HCT116 (cell line): ENCODE measurements at regions not wholly inside any gene's neighbourhood (a gene's known extent, or its start where the extent isn't known, plus 50 kb on each side); places are given as distances from the start of the nearest gene placed in this dataset.

ENCODE experiments used
- ATAC-seq: fragments of 200-7000 bp; cut with Tn5 transposase; 2 replicates; pipeline ENCODE4 v1.9.1; 2020; ENCODE audit warnings: mild to moderate bottlenecking, moderate library complexity
- BruUV-seq: library from RNA; stranded (reverse); fragments of 400-500 nt; replicated peaks from 2 replicates; lab custom pipeline; 2021; lab: Mats Ljungman, UMichigan
- CTCF ChIA-PET: fragments of 300-600 bp; sonication (Branson Sonifier 250); formaldehyde crosslinking; loops from one replicate; lab custom pipeline; 2021; ENCODE audit warnings: antibody characterized with exemption; lab: Charles Lee
- POLR2A ChIA-PET: fragments of 300-600, 350-600 bp; sonication (Branson Sonifier 250); formaldehyde crosslinking; loops from one replicate; lab custom pipeline; 2021; ENCODE audit warnings: antibody characterized with exemption; lab: Charles Lee
- RAD21 ChIA-PET, 2 experiments: fragments of 300-600 bp; sonication (Branson Sonifier 250); formaldehyde crosslinking; loops; one replicate each; lab custom pipeline; 2023; ENCODE audit warnings: low total read pairs in 2 of 2; ENCODE audit not compliant: uncharacterized antibody in 2 of 2, unreplicated experiment in 2 of 2, low non-redundant PET in 1 of 2; lab: Charles Lee
- DNase-seq: peaks from one replicate; pipeline ENCODE4 v3.0.0-alpha.2; 2010; ENCODE audit warnings: low read depth, low spot score
- H2AFZ ChIP-seq: fragments of 200-600 bp; shearing (Covaris generic), sonication (generic); 2 replicates; pipeline ENCODE4 v1.6.1; 2017; ENCODE audit warnings: low read depth, mixed run types, mixed read lengths, antibody characterized with exemption, low read length; ENCODE audit not compliant: poor library complexity, severe bottlenecking
- H3K27ac ChIP-seq: 2 replicates; pipeline ENCODE4 v1.5.1; 2012; ENCODE audit warnings: low read depth, low read length
- H3K27me3 ChIP-seq: fragments of 200-600 bp; sonication (generic); 2 replicates; pipeline ENCODE4 v1.6.1; 2016; ENCODE audit warnings: mixed run types, low read length, mixed read lengths; ENCODE audit not compliant: insufficient read depth
- H3K36me3 ChIP-seq, 2 experiments: fragments of 200-500 bp in 1 of 2; fragments of 200-600 bp in 1 of 2; sonication (Bioruptor generic) in 1 of 2; sonication (generic) in 1 of 2; 2 replicates each; pipeline versions ENCODE4 v1.5.1 to v1.6.1; 2014 to 2016; ENCODE audit warnings: low read length in 2 of 2, inconsistent platforms in 1 of 2, mixed read lengths in 1 of 2, mixed run types in 1 of 2; ENCODE audit not compliant: insufficient read depth in 2 of 2, control insufficient read depth in 1 of 2
- H3K4me1 ChIP-seq, 2 experiments: fragments of 200-600 bp in 1 of 2; sonication (generic) in 1 of 2; 2 replicates each; pipeline versions ENCODE4 v1.5.1 to v1.6.1; 2012 to 2017; ENCODE audit warnings: low read length in 2 of 2, inconsistent platforms in 1 of 2, mild to moderate bottlenecking in 1 of 2, mixed read lengths in 1 of 2, mixed run types in 1 of 2, moderate library complexity in 1 of 2; ENCODE audit not compliant: insufficient read depth in 2 of 2, control insufficient read depth in 1 of 2
- H3K4me2 ChIP-seq: fragments of 200-600 bp; sonication (generic); 2 replicates; pipeline ENCODE4 v1.6.1; 2017; ENCODE audit warnings: mixed run types, low read length, mixed read lengths
- H3K4me3 ChIP-seq, 2 experiments: fragments of 200-600 bp in 1 of 2; sonication (generic) in 1 of 2; replicated peaks in 1 of 2; 2 replicates each; pipeline ENCODE4 v1.5.1; 2011 to 2016; ENCODE audit warnings: low read length in 2 of 2, control low read depth in 1 of 2, low read depth in 1 of 2, mild to moderate bottlenecking in 1 of 2, mixed read lengths in 1 of 2, mixed run types in 1 of 2
- H3K79me2 ChIP-seq: fragments of 200-600 bp; sonication (generic); 2 replicates; pipeline ENCODE4 v1.6.1; 2017; ENCODE audit warnings: mild to moderate bottlenecking, mixed run types, low read length, moderate library complexity, mixed read lengths; ENCODE audit not compliant: insufficient read depth
- H3K9ac ChIP-seq: fragments of 200-600 bp; sonication (generic); 2 replicates; pipeline ENCODE4 v1.6.1; 2016; ENCODE audit warnings: low read length, mixed read lengths
- H3K9me2 ChIP-seq: fragments of 200-600 bp; sonication (generic), shearing (Covaris generic); 2 replicates; pipeline ENCODE4 v1.6.1; 2017; ENCODE audit warnings: mixed run types, mild to moderate bottlenecking, moderate library complexity; ENCODE audit not compliant: insufficient read depth
- H3K9me3 ChIP-seq, 2 experiments: fragments of 200-500 bp in 1 of 2; fragments of 200-600 bp in 1 of 2; sonication (Bioruptor generic) in 1 of 2; sonication (generic) in 1 of 2; 2 replicates each; pipeline ENCODE4 v1.6.1; 2014 to 2017; ENCODE audit warnings: low read length in 2 of 2, mixed read lengths in 2 of 2, inconsistent platforms in 1 of 2, low read depth in 1 of 2, mild to moderate bottlenecking in 1 of 2, mixed run types in 1 of 2, moderate library complexity in 1 of 2; ENCODE audit not compliant: control insufficient read depth in 1 of 2, insufficient read depth in 1 of 2
- H4K20me1 ChIP-seq: fragments of 200-600 bp; sonication (generic), shearing (Covaris generic); 2 replicates; pipeline ENCODE4 v1.6.1; 2017; ENCODE audit warnings: mixed run types, mild to moderate bottlenecking, moderate library complexity; ENCODE audit not compliant: insufficient read depth
- CBX3 ChIP-seq: IDR thresholded peaks from 2 replicates; pipeline ENCODE4 v1.6.1; 2012; ENCODE audit warnings: low read depth
- CEBPB ChIP-seq: IDR thresholded peaks from 2 replicates; pipeline ENCODE4 v1.6.1; 2012; ENCODE audit warnings: low read depth
- EGR1 ChIP-seq: IDR thresholded peaks from 2 replicates; pipeline ENCODE4 v1.6.1; 2012; ENCODE audit warnings: low read depth
- EZH2 ChIP-seq: fragments of 200-600 bp; sonication (generic); IDR thresholded peaks from 2 replicates; pipeline ENCODE4 v1.6.1; 2017; ENCODE audit warnings: antibody characterized with exemption, mixed run types
- EZH2phosphoT487 ChIP-seq: fragments of 200-600 bp; IDR thresholded peaks from 2 replicates; pipeline ENCODE4 v1.6.1; 2018; ENCODE audit warnings: antibody characterized with exemption, borderline replicate concordance
- MAX ChIP-seq: IDR thresholded peaks from 2 replicates; pipeline ENCODE4 v1.6.1; 2012
- POLR2A ChIP-seq: IDR thresholded peaks from 2 replicates; pipeline ENCODE4 v1.7.0; 2011; ENCODE audit warnings: borderline replicate concordance; ENCODE audit not compliant: insufficient read depth, insufficient read length; ENCODE audit errors: extremely low read depth
- POLR2AphosphoS5 ChIP-seq: IDR thresholded peaks from 2 replicates; pipeline ENCODE4 v1.6.1; 2011; ENCODE audit warnings: mild to moderate bottlenecking, low read depth, low read length, moderate library complexity
- REST ChIP-seq: IDR thresholded peaks from 2 replicates; pipeline ENCODE4 v1.6.1; 2012; ENCODE audit warnings: low read depth
- SIN3A ChIP-seq: IDR thresholded peaks from 2 replicates; pipeline ENCODE4 v1.6.1; 2012; ENCODE audit warnings: low read depth
- TCF7L2 ChIP-seq: IDR thresholded peaks from 2 replicates; pipeline ENCODE4 v1.7.0; 2011; ENCODE audit warnings: borderline replicate concordance, inconsistent platforms; ENCODE audit not compliant: insufficient read depth, insufficient read length; ENCODE audit errors: extremely low read depth
- YY1 ChIP-seq: IDR thresholded peaks from 2 replicates; pipeline ENCODE4 v1.6.1; 2011; ENCODE audit warnings: low read length, low read depth, moderate library complexity, mild to moderate bottlenecking; ENCODE audit not compliant: insufficient replicate concordance; ENCODE audit errors: extremely low read depth
- intact Hi-C: fragments of 100-400 bp; cut with micrococcal nuclease; formaldehyde crosslinking; loops from 2 replicates; pipeline ENCODE4 v1.10.0; 2022
- TF ChIP-seq, protein P1 (sequence below): IDR thresholded peaks from 2 replicates; pipeline ENCODE4 v1.6.1; 2011; ENCODE audit warnings: mild to moderate bottlenecking, low read length, moderate library complexity; ENCODE audit not compliant: insufficient replicate concordance; ENCODE audit errors: extremely low read depth

GRCh38 chr3:3468596-3468995 is 289.1 kb upstream of the CRBN start:
- H3K9ac ChIP-seq, result no peak overlapping the region
- H3K9me2 ChIP-seq, result no peaks in the 10 kb centered on the region
- ChIA-PET POLR2A (no interaction called here), RAD21 (no interaction called here), CTCF (no interaction called here)
- H3K4me3 ChIP-seq, result no peak overlapping the region
- no peaks in the 10 kb centered on the region for H4K20me1 ChIP-seq
- no peak for TF ChIP-seq POLR2AphosphoS5
- H3K4me2 ChIP-seq, result no peak overlapping the region
- H3K79me2 ChIP-seq, result no peaks in the 10 kb centered on the region
- DNase-seq, result no peak
- H3K36me3 ChIP-seq, result no peaks in the 10 kb centered on the region
- H3K4me1 ChIP-seq, result no peaks in the 10 kb centered on the region
- no peak for ATAC-seq
- H2AFZ ChIP-seq, result no peak overlapping the region
- H3K27me3 ChIP-seq, result no peaks in the 10 kb centered on the region
- intact Hi-C loops, result no loop called here
- no TSS peak for BruUV-seq
- peaks cover 4 to 9% of the 10 kb centered on the region in 2 experiments; a peak in 1 of 4 replicates for H3K9me3 ChIP-seq
- H3K27ac ChIP-seq, result no peak overlapping the region

- Histone ChIP-seq H3K4me2 (no peak overlapping the region), H3K36me3 (no peaks in the 10 kb centered on the region), H3K9ac (no peak overlapping the region), H3K27ac (no peak overlapping the region), H3K27me3 (no peaks in the 10 kb centered on the region), H3K79me2 (no peaks in the 10 kb centered on the region), H2AFZ (no peak overlapping the region), H3K4me1 (no peaks in the 10 kb centered on the region), H3K9me2 (no peaks in the 10 kb centered on the region), H4K20me1 (no peaks in the 10 kb centered on the region), H3K9me3 (peaks cover 0 to 17% of the 10 kb centered on the region in 2 experiments; a peak in 2 of 4 replicates), H3K4me3 (no peak overlapping the region)
- BruUV-seq, result no TSS peak
- intact Hi-C loops, result no loop called here
- no peak for DNase-seq
- ATAC-seq, result no peak
- ChIA-PET POLR2A (no interaction called here), CTCF (no interaction called here), RAD21 (no interaction called here)
- TF ChIP-seq EZH2phosphoT487, result no peak
- no peak for TF ChIP-seq MAX
- no peak for TF ChIP-seq SIN3A
- no peak for TF ChIP-seq EZH2
- TF ChIP-seq YY1, result no peak
- no peak for TF ChIP-seq CEBPB
- TF ChIP-seq EGR1, result no peak
- TF ChIP-seq CBX3, result no peak
- no peak for TF ChIP-seq TCF7L2
- TF ChIP-seq POLR2A, result no peak
- TF ChIP-seq, protein P1, sequence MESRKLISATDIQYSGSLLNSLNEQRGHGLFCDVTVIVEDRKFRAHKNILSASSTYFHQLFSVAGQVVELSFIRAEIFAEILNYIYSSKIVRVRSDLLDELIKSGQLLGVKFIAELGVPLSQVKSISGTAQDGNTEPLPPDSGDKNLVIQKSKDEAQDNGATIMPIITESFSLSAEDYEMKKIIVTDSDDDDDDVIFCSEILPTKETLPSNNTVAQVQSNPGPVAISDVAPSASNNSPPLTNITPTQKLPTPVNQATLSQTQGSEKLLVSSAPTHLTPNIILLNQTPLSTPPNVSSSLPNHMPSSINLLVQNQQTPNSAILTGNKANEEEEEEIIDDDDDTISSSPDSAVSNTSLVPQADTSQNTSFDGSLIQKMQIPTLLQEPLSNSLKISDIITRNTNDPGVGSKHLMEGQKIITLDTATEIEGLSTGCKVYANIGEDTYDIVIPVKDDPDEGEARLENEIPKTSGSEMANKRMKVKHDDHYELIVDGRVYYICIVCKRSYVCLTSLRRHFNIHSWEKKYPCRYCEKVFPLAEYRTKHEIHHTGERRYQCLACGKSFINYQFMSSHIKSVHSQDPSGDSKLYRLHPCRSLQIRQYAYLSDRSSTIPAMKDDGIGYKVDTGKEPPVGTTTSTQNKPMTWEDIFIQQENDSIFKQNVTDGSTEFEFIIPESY, result no peak
- no peak for TF ChIP-seq REST
Measured at GRCh38 chr3:3464131-3464530, 284.6 kb upstream of the CRBN start.
